IMR-90 (cell line): ENCODE measurements at regions not wholly inside any gene's neighbourhood (a gene's known extent, or its start where the extent isn't known, plus 50 kb on each side); places are given as distances from the start of the nearest gene placed in this dataset.

ENCODE experiments used
- ATAC-seq: fragments of 200-7000 bp; cut with Tn5 transposase; 2 replicates; pipeline ENCODE4 v1.9.1; 2020; ENCODE audit warnings: low read depth, mild to moderate bottlenecking, moderate library complexity
- BruUV-seq: library from RNA; stranded (reverse); fragments of 400-500 nt; replicated peaks from 2 replicates; lab custom pipeline; 2021; lab: Mats Ljungman, UMichigan
- CTCF ChIA-PET: fragments of 300-600 bp; formaldehyde crosslinking; extraction: SDS; loops from one replicate; lab custom pipeline; 2021; ENCODE audit warnings: antibody characterized with exemption; lab: Yijun Ruan, JAX
- POLR2A ChIA-PET: fragments of 300-600 bp; sonication (Branson Sonifier 250); formaldehyde crosslinking; loops from one replicate; lab custom pipeline; 2022; ENCODE audit warnings: antibody characterized with exemption; ENCODE audit not compliant: unreplicated experiment; lab: Charles Lee
- DNase-seq: peaks from one replicate; pipeline ENCODE4 v3.0.0; 2013
- H2AFZ ChIP-seq: replicated peaks from 2 replicates; pipeline ENCODE3; 2013; ENCODE audit warnings: low read length, mild to moderate bottlenecking; ENCODE audit not compliant: poor library complexity
- H2AK5ac ChIP-seq: 2 replicates; pipeline ENCODE4 v1.6.1; 2013; ENCODE audit warnings: low read depth, low read length, inconsistent platforms
- H2AK9ac ChIP-seq: replicated peaks from 2 replicates; pipeline ENCODE3; 2013; ENCODE audit warnings: mild to moderate bottlenecking, low read depth, low read length, moderate library complexity; ENCODE audit not compliant: poor library complexity
- H2BK120ac ChIP-seq: 2 replicates; pipeline ENCODE4 v1.6.1; 2013; ENCODE audit warnings: low read depth, low read length, inconsistent platforms
- H2BK15ac ChIP-seq: 3 replicates; pipeline ENCODE4 v1.6.1; 2013; ENCODE audit warnings: low read depth, low read length, inconsistent platforms
- H2BK20ac ChIP-seq: 2 replicates; pipeline ENCODE4 v1.6.1; 2013; ENCODE audit warnings: low read depth, mild to moderate bottlenecking, inconsistent platforms, low read length, moderate library complexity
- H2BK5ac ChIP-seq: 2 replicates; pipeline ENCODE4 v1.6.1; 2013; ENCODE audit warnings: mild to moderate bottlenecking, low read depth, low read length, inconsistent platforms; ENCODE audit not compliant: poor library complexity, severe bottlenecking
- H3K14ac ChIP-seq: replicated peaks from 2 replicates; pipeline ENCODE4 v1.6.1; 2013; ENCODE audit warnings: low read depth, low read length, inconsistent platforms
- H3K18ac ChIP-seq: 2 replicates; pipeline ENCODE4 v1.6.1; 2013; ENCODE audit warnings: low read depth, low read length, control low read depth
- H3K23ac ChIP-seq: 2 replicates; pipeline ENCODE4 v1.6.1; 2013; ENCODE audit warnings: low read depth, low read length, inconsistent platforms
- H3K27ac ChIP-seq: 2 replicates; pipeline ENCODE4 v1.5.1; 2013; ENCODE audit warnings: mild to moderate bottlenecking, control low read depth, low read length; ENCODE audit not compliant: insufficient read depth
- H3K27me3 ChIP-seq: 2 replicates; pipeline ENCODE4 v1.6.1; 2013; ENCODE audit warnings: low read length; ENCODE audit not compliant: control insufficient read depth, insufficient read depth
- H3K36me3 ChIP-seq: 2 replicates; pipeline ENCODE4 v1.6.1; 2013; ENCODE audit warnings: low read length, mixed read lengths; ENCODE audit not compliant: control insufficient read depth, insufficient read depth
- H3K4ac ChIP-seq: 2 replicates; pipeline ENCODE4 v1.6.1; 2013; ENCODE audit warnings: low read depth, low read length, inconsistent platforms
- H3K4me1 ChIP-seq: 2 replicates; pipeline ENCODE4 v1.6.1; 2013; ENCODE audit warnings: low read length, mixed read lengths; ENCODE audit not compliant: control insufficient read depth, insufficient read depth
- H3K4me2 ChIP-seq: 2 replicates; pipeline ENCODE4 v1.6.1; 2013; ENCODE audit warnings: low read depth, mild to moderate bottlenecking, control low read depth, low read length, moderate library complexity
- H3K4me3 ChIP-seq: 2 replicates; pipeline ENCODE4 v1.5.1; 2013; ENCODE audit warnings: low read depth, mild to moderate bottlenecking, control low read depth, low read length, moderate library complexity; ENCODE audit not compliant: insufficient read depth
- H3K56ac ChIP-seq: 2 replicates; pipeline ENCODE4 v1.6.1; 2013; ENCODE audit warnings: low read length, inconsistent platforms; ENCODE audit not compliant: insufficient read depth; ENCODE audit errors: extremely low read depth
- H3K79me1 ChIP-seq, 2 experiments: 2 replicates each; pipeline ENCODE4 v1.6.1; 2013; ENCODE audit warnings: low read length in 2 of 2, inconsistent platforms in 1 of 2, low read depth in 1 of 2
- H3K9ac ChIP-seq: 2 replicates; pipeline ENCODE4 v1.6.1; 2013; ENCODE audit warnings: low read depth, low read length, control low read depth
- H3K9me1 ChIP-seq: 2 replicates; pipeline ENCODE4 v1.6.1; 2013; ENCODE audit warnings: low read length, inconsistent platforms; ENCODE audit not compliant: insufficient read depth
- H3K9me3 ChIP-seq: 2 replicates; pipeline ENCODE4 v1.6.1; 2013; ENCODE audit warnings: low read length; ENCODE audit not compliant: control insufficient read depth, insufficient read depth
- H4K20me1 ChIP-seq: 2 replicates; pipeline ENCODE4 v1.6.1; 2013; ENCODE audit warnings: low read length, inconsistent platforms; ENCODE audit not compliant: insufficient read depth
- H4K5ac ChIP-seq: 2 replicates; pipeline ENCODE4 v1.6.1; 2013; ENCODE audit warnings: mild to moderate bottlenecking, low read depth, low read length, control low read depth
- H4K8ac ChIP-seq, 2 experiments: 2 replicates each; pipeline ENCODE4 v1.6.1; 2013; ENCODE audit warnings: low read depth in 2 of 2, low read length in 2 of 2, control low read depth in 1 of 2, inconsistent platforms in 1 of 2
- H4K91ac ChIP-seq: 2 replicates; pipeline ENCODE4 v1.6.1; 2013; ENCODE audit warnings: low read depth, low read length, inconsistent platforms; ENCODE audit not compliant: insufficient read depth
- BHLHE40 ChIP-seq: fragments of 150-350 bp; IDR thresholded peaks from 2 replicates; pipeline ENCODE4 v1.6.1; 2016; ENCODE audit warnings: mild to moderate bottlenecking, low read depth, low read length
- CEBPB ChIP-seq: IDR thresholded peaks from 2 replicates; pipeline ENCODE4 v1.6.1; 2012; ENCODE audit warnings: low read depth, low read length, improper control_type of control experiment
- CHD1 ChIP-seq: IDR thresholded peaks from 2 replicates; pipeline ENCODE4 v1.6.1; 2012; ENCODE audit warnings: low read depth, low read length, improper control_type of control experiment
- FOS ChIP-seq: fragments of 150-350 bp; IDR thresholded peaks from 2 replicates; pipeline ENCODE4 v1.6.1; 2016; ENCODE audit warnings: low read depth, low read length
- MAZ ChIP-seq: IDR thresholded peaks from 2 replicates; pipeline ENCODE4 v1.6.1; 2012; ENCODE audit warnings: low read depth, mild to moderate bottlenecking, low read length, improper control_type of control experiment, moderate library complexity, borderline replicate concordance
- MXI1 ChIP-seq: IDR thresholded peaks from 2 replicates; pipeline ENCODE4 v1.6.1; 2012; ENCODE audit warnings: low read depth, mild to moderate bottlenecking, low read length, moderate library complexity, borderline replicate concordance
- NFE2L2 ChIP-seq: fragments of 150-350 bp; IDR thresholded peaks from 2 replicates; pipeline ENCODE4 v1.6.1; 2016; ENCODE audit warnings: low read depth, mild to moderate bottlenecking, low read length
- POLR2A ChIP-seq: IDR thresholded peaks from 2 replicates; pipeline ENCODE4 v1.6.1; 2012; ENCODE audit warnings: mild to moderate bottlenecking, low read depth, low read length
- RAD21 ChIP-seq: IDR thresholded peaks from 2 replicates; pipeline ENCODE4 v1.6.1; 2012; ENCODE audit warnings: low read length, improper control_type of control experiment
- SMC3 ChIP-seq: fragments of 150-350 bp; IDR thresholded peaks from 2 replicates; pipeline ENCODE4 v1.6.1; 2016; ENCODE audit warnings: low read depth, mild to moderate bottlenecking, antibody characterized with exemption, low read length, moderate library complexity
- WGBS, 2 experiments: methylation state at CpG; one replicate each; pipeline versions ENCODE4 v1.1.5 to v1.1.7; 2013; ENCODE audit warnings: missing lambda C conversion rate in 2 of 2; ENCODE audit not compliant: insufficient read length in 1 of 2; ENCODE audit errors: extremely low coverage in 2 of 2; 5-methylcytosine and 5-hydroxymethylcytosine counted together
- dilution Hi-C: fragments of 300-500 bp; cut with HindIII; formaldehyde crosslinking; loops from one replicate; pipeline ENCODE4 v1.14.3; 2018; ENCODE audit warnings: low sequenced_read_pairs; ENCODE audit not compliant: unreplicated experiment
- in situ Hi-C: fragments of 300-500 bp; cut with MboI; formaldehyde crosslinking; loops from 3 replicates; pipeline ENCODE4 v1.14.3; 2019; ENCODE audit warnings: low sequenced_read_pairs, inconsistent platforms, mixed read lengths
- intact Hi-C: fragments of 100-400 bp; cut with micrococcal nuclease; formaldehyde crosslinking; loops from 2 replicates; pipeline ENCODE4 v1.10.0; 2022
- TF ChIP-seq, protein P1 (sequence below): conservative IDR thresholded peaks from 2 replicates; pipeline ENCODE4 v1.5.1; 2012; ENCODE audit warnings: mild to moderate bottlenecking, low read depth, low read length, improper control_type of control experiment

- TF ChIP-seq SMC3 (peak; percentile 91), NFE2L2 (no peak), POLR2A (0 out of 2 replicates have a peak, but pooled peaks have one; percentile 37), MAZ (no peak), RAD21 (peak; percentile 87), CHD1 (no peak), FOS (no peak), MXI1 (no peak), BHLHE40 (no peak), CEBPB (no peak)
- TF ChIP-seq, protein P1, sequence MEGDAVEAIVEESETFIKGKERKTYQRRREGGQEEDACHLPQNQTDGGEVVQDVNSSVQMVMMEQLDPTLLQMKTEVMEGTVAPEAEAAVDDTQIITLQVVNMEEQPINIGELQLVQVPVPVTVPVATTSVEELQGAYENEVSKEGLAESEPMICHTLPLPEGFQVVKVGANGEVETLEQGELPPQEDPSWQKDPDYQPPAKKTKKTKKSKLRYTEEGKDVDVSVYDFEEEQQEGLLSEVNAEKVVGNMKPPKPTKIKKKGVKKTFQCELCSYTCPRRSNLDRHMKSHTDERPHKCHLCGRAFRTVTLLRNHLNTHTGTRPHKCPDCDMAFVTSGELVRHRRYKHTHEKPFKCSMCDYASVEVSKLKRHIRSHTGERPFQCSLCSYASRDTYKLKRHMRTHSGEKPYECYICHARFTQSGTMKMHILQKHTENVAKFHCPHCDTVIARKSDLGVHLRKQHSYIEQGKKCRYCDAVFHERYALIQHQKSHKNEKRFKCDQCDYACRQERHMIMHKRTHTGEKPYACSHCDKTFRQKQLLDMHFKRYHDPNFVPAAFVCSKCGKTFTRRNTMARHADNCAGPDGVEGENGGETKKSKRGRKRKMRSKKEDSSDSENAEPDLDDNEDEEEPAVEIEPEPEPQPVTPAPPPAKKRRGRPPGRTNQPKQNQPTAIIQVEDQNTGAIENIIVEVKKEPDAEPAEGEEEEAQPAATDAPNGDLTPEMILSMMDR = peak; percentile 91
- POLR2A ChIA-PET = interaction anchor here (0.8 to 1.2 kb wide), 2 partner anchors 9 to 58 kb away, joined by 3 to 7 read pairs; partner anchors contain the start of gene WSB1
These were observed 57.1 kb upstream of the WSB1 start for GRCh38 chr17:27236717-27237315.

More at GRCh38 chr17:27236717-27237315, 57.1 kb upstream of the WSB1 start:
- no peaks in the 10 kb centered on the region; the same call in 1 of the 2 replicates for H3K27me3 ChIP-seq
- no peak overlapping the region for H2AK5ac ChIP-seq
- no peak overlapping the region for H2AFZ ChIP-seq
- intact Hi-C loops = loop anchor here (1.0 to 5.0 kb wide), 5 partner anchors 40 to 415 kb away; partner anchors contain the start of gene WSB1
- no peaks in the 10 kb centered on the region for H3K9me1 ChIP-seq
- no peak overlapping the region for H4K5ac ChIP-seq
- no peak overlapping the region for H3K4ac ChIP-seq
- ATAC-seq (peak; percentile 95), DNase-seq (peak; percentile 75)
- no peak overlapping the region for H3K56ac ChIP-seq
- BruUV-seq = no TSS peak
- no peak overlapping the region for H4K91ac ChIP-seq
- no peak overlapping the region for H3K23ac ChIP-seq
- no peak overlapping the region for H3K4me3 ChIP-seq
- in situ Hi-C loops = loop anchor here (10.0 to 25.0 kb wide), 3 partner anchors 200 to 525 kb away; partner anchors contain the start of gene LGALS9
- no peaks in the 10 kb centered on the region for H4K20me1 ChIP-seq
- dilution Hi-C loops = loop anchor here (25.0 kb wide), 1 partner anchor 100 kb away; no protein-coding TSS in a partner anchor
- no peak overlapping the region for H2BK120ac ChIP-seq
- no peaks in the 10 kb centered on the region for H3K36me3 ChIP-seq
- H3K9ac ChIP-seq = no peak overlapping the region
- H2BK5ac ChIP-seq = no peak overlapping the region
- no peak overlapping the region for H3K14ac ChIP-seq
- H2BK15ac ChIP-seq = no peak overlapping the region
- no peaks in the 10 kb centered on the region for H3K9me3 ChIP-seq
- peaks cover 1% of the 10 kb centered on the region; the same call in 1 of the 2 replicates for H3K4me1 ChIP-seq
- H3K79me1 ChIP-seq = no peaks in the 10 kb centered on the region
- no peak overlapping the region for H2AK9ac ChIP-seq
- H3K27ac ChIP-seq = no peak overlapping the region
- H2BK20ac ChIP-seq = no peak overlapping the region
- no peak overlapping the region for H3K4me2 ChIP-seq
- H4K8ac ChIP-seq = no peak overlapping the region
- CTCF ChIA-PET = interaction anchor here (0.6 to 4.3 kb wide), 20 partner anchors 9 to 365 kb away, joined by 3 to 44 read pairs (median 4); partner anchors contain the start of gene KSR1
- H3K18ac ChIP-seq = no peak overlapping the region
- no CpG with 5 or more reads among the region's 3 CpGs for WGBS, 2 experiments
